C4-2B (cell line): ENCODE measurements at regions not wholly inside any gene's neighbourhood (a gene's known extent, or its start where the extent isn't known, plus 50 kb on each side); places are given as distances from the start of the nearest gene placed in this dataset.

ENCODE experiments used
- H3K27ac ChIP-seq: fragments of 450-650 bp; 2 replicates; pipeline ENCODE4 v1.5.1; 2017
- ZFX ChIP-seq: fragments of 450-650 bp; IDR thresholded peaks from 2 replicates; pipeline ENCODE4 v1.6.1; 2017
- TF ChIP-seq, protein P1 (sequence below): fragments of 450-650 bp; conservative IDR thresholded peaks from 2 replicates; pipeline ENCODE4 v1.5.1; 2017; ENCODE audit warnings: mild to moderate bottlenecking

DNA sequence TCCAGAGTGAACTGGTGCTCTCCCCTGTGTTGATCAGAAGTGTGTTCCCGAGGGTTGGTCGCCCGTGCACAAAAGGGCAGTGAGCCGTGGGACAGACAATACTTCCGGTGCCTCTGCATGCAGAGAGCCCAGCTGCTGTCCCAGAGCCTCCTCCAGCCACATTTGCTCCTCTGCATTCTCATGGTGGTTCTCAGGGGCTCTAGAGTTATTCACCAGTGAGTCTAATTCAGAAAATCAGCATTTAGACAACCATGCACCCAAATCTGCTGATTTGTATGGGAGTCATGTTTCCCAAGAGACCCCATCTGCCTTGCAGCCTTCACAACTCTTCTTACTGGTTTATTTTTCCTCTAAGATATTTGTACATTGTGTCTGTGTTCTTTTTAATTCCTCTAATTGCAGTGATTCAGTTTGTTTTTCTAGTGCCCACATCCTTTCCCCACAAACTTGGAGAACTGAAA, 107.0 kb upstream of the SPRED1 start:
- H3K27ac ChIP-seq, result no peak overlapping the region
- TF ChIP-seq, protein P1, sequence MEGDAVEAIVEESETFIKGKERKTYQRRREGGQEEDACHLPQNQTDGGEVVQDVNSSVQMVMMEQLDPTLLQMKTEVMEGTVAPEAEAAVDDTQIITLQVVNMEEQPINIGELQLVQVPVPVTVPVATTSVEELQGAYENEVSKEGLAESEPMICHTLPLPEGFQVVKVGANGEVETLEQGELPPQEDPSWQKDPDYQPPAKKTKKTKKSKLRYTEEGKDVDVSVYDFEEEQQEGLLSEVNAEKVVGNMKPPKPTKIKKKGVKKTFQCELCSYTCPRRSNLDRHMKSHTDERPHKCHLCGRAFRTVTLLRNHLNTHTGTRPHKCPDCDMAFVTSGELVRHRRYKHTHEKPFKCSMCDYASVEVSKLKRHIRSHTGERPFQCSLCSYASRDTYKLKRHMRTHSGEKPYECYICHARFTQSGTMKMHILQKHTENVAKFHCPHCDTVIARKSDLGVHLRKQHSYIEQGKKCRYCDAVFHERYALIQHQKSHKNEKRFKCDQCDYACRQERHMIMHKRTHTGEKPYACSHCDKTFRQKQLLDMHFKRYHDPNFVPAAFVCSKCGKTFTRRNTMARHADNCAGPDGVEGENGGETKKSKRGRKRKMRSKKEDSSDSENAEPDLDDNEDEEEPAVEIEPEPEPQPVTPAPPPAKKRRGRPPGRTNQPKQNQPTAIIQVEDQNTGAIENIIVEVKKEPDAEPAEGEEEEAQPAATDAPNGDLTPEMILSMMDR, result no peak
- TF ChIP-seq ZFX, result no peak

DNA sequence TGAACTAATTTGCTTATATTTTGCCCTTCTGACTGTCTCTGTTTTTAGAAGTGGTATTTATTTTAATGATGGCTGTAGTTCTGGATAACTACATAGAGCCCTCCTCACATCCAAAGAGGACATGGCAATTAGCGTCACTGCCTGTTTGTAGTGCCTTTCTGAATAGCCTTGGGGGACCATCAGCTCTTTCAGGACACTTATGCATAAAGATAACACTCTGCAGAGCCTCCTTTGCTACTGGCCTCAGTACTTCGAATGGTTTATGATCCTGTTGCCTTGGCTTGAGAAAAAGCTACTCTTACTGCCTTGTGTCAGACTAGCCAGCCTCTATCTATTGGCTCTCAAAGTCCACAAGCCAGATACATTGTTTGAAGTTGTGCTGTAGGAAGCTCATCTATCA, 105.4 kb upstream of the SPRED1 start:
- H3K27ac ChIP-seq, result no peak overlapping the region
- TF ChIP-seq ZFX, result no peak

DNA sequence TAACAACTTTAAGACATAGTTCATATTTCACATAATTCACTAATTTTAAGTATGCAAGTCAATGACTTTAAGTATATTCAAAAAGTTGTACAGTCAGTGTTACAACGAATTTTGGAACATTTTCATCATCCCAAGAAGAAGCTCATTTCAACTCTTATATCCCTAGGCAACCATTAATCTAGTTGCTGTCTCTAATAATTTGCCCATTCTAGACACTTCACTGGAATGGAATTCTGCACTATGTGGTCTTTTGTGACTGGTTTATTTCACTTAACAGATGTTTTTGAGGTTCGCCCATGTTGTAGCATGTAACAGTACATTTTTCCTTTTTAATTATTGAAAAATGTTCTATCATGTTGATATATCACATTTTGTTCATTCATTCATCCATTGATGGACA, 104.2 kb upstream of the SPRED1 start:
- no peak overlapping the region for H3K27ac ChIP-seq
- no peak for TF ChIP-seq ZFX
- TF ChIP-seq, protein P1, result no peak

DNA sequence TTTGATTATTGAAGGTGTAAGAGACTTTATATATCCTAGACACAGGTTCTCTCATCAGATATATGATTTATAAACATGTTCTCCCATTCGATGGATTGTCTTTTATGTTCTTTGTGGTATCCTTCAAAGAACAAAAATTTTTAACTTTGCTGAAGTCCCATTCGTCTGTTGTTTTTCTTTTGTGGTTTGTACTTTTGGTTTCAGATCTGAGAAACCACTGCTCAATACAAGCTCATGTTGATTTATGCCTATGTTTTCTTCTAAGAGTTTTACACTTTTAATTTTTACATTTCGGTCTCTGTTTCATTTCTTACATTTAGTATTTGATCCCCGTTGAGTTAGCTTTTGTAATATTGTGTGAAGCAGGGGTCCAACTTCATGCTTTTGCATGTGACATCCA, 103.3 kb upstream of the SPRED1 start:
- no peak overlapping the region for H3K27ac ChIP-seq

DNA sequence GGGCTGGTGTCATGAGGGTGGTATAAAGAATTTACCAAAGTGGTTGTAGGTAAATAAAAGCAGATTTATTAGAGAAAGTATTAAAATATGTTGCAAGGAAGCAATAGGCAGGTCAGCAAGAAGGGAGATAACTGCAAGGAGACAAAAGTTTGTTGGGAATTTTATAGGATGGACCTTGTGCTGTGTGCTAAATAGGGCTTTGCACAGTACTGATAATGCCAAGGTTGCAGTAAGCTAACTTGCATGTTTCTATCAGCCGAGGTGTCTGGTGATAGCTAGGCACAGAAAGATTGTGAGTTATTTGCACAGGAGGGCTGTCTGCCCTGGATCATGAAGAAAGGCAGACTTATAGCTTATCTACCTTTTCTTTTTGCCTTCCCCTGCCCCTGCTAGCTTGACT, 102.5 kb upstream of the SPRED1 start:
- H3K27ac ChIP-seq, result no peak overlapping the region
- TF ChIP-seq ZFX, result no peak
- TF ChIP-seq, protein P1, result no peak

More for the DNA sequence above, 103.3 kb upstream of the SPRED1 start:
- TF ChIP-seq ZFX, result no peak
- TF ChIP-seq, protein P1, result no peak

DNA sequence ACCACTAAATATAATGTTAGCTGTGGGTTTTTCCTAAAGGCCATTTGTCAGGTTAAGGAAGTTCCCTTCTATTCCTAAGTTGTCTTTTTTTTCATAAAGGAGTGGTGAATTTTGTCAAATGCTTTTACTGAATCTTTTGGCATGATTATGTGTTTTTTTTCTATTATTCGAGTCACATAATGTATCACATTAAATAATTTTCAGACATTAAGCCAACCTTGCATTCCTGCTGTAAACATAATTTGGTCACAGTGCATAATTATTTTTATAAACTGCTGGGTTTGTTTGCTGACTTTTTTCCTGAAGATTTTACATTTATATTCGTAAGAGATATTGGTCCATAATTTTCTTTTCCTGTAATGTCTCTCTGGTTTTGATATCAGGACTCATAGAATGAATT, 101.8 kb upstream of the SPRED1 start:
- no peak for TF ChIP-seq ZFX
- TF ChIP-seq, protein P1, result no peak
- H3K27ac ChIP-seq, result no peak overlapping the region

DNA sequence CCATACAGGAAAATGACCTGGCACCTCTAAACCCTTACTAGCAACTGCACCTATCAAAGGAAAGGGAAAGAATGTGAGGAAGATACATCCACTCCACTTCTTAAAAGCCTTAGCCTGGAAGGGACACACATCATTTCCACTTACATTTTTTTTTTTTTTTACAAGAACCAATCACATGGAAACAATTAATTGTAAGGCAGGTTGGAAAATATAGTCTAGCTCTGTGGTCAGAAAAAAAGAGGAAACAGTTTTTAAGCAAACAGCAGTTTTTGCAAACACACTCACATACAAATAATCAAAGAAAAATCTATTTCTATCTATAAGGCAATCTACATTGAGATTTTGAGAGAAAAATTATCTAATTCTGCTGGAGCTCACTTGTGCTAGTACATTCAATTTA, 98.9 kb upstream of the SPRED1 start:
- TF ChIP-seq, protein P1, result no peak
- H3K27ac ChIP-seq, result no peak overlapping the region

DNA sequence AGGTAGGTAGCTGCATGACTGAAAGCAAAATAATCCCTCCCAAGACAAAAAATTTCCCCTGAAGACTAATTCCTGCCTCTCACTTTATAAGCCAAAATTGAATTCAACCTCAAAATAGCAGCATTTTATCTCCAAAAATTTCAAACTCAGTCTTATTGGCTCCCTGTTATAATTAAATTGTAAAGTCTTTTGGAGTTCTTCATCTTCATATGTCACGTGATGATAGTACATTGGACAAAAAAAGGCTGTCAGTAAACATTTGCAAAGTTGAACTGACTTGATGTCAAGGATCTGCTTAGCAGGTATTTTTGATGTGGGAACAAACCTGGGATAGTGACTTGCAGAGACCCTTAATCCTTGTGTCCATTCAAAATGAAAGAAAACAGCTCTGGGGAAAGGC, 98.4 kb upstream of the SPRED1 start:
- TF ChIP-seq ZFX, result no peak
- TF ChIP-seq, protein P1, result no peak
- H3K27ac ChIP-seq, result no peak overlapping the region
